Neural progenitor cell (in vitro differentiated cells): ENCODE measurements at regions not wholly inside any gene's neighbourhood (a gene's known extent, or its start where the extent isn't known, plus 50 kb on each side); places are given as distances from the start of the nearest gene placed in this dataset.

Experiments
- DNase-seq: peaks from one replicate; pipeline ENCODE4 v3.0.0-alpha.2; 2016; ENCODE audit warnings: low spot score
- H2AFZ ChIP-seq: fragments of 200-600 bp; sonication (generic); replicated peaks from 2 replicates; pipeline ENCODE4 v1.6.1; 2016; ENCODE audit warnings: antibody characterized with exemption
- H3F3A ChIP-seq: fragments of 200-600 bp; sonication (generic); 2 replicates; pipeline ENCODE4 v1.6.1; 2016; ENCODE audit warnings: antibody characterized with exemption, low read depth
- H3K27ac ChIP-seq: fragments of 200-600 bp; sonication (generic); 2 replicates; pipeline ENCODE4 v1.5.1; 2016; ENCODE audit warnings: mild to moderate bottlenecking
- H3K27me3 ChIP-seq: fragments of 200-600 bp; sonication (generic); 2 replicates; pipeline ENCODE4 v1.6.1; 2016; ENCODE audit warnings: mild to moderate bottlenecking, moderate library complexity
- H3K36me3 ChIP-seq: fragments of 200-600 bp; sonication (generic); 2 replicates; pipeline ENCODE4 v1.5.1; 2016
- H3K4me1 ChIP-seq: fragments of 200-600 bp; sonication (generic); 2 replicates; pipeline ENCODE4 v1.6.1; 2016; ENCODE audit warnings: mixed run types
- H3K4me2 ChIP-seq: fragments of 200-600 bp; sonication (generic); 2 replicates; pipeline ENCODE4 v1.6.1; 2016
- H3K4me3 ChIP-seq: fragments of 200-600 bp; sonication (generic); 2 replicates; pipeline ENCODE4 v1.5.1; 2016
- H3K79me2 ChIP-seq: fragments of 200-600 bp; sonication (generic); 2 replicates; pipeline ENCODE4 v1.6.1; 2016; ENCODE audit warnings: low read depth
- H3K9ac ChIP-seq: fragments of 200-600 bp; sonication (generic); 2 replicates; pipeline ENCODE4 v1.6.1; 2016
- H3K9me3 ChIP-seq: fragments of 200-600 bp; sonication (generic); 2 replicates; pipeline ENCODE4 v1.5.1; 2016; ENCODE audit warnings: low read depth
- H4K20me1 ChIP-seq: fragments of 200-600 bp; sonication (generic); 2 replicates; pipeline ENCODE4 v1.6.1; 2016; ENCODE audit warnings: low read depth
- H3K27ac Mint-ChIP-seq: 3 replicates; pipeline ENCODE4 v1.8.0; 2021; ENCODE audit warnings: mixed read lengths
- H3K27me3 Mint-ChIP-seq: 2 replicates; pipeline ENCODE4 v1.8.0; 2022; ENCODE audit warnings: low read depth, mild to moderate bottlenecking, inconsistent platforms, moderate library complexity, mixed read lengths; ENCODE audit not compliant: insufficient read depth
- H3K36me3 Mint-ChIP-seq: 3 replicates; pipeline ENCODE4 v1.8.0; 2021; ENCODE audit warnings: mixed read lengths
- H3K4me1 Mint-ChIP-seq: 3 replicates; pipeline ENCODE4 v1.8.0; 2021; ENCODE audit warnings: mixed read lengths
- H3K4me3 Mint-ChIP-seq: 3 replicates; pipeline ENCODE4 v1.8.0; 2021; ENCODE audit warnings: mild to moderate bottlenecking, moderate library complexity, mixed read lengths
- H3K9me3 Mint-ChIP-seq: 3 replicates; pipeline ENCODE4 v1.8.0; 2020; ENCODE audit warnings: mixed read lengths
- EZH2 ChIP-seq: fragments of 200-600 bp; sonication (generic); IDR thresholded peaks from 2 replicates; pipeline ENCODE4 v1.6.1; 2017; ENCODE audit warnings: antibody characterized with exemption, mild to moderate bottlenecking, moderate library complexity
- EZH2phosphoT487 ChIP-seq: fragments of 200-600 bp; sonication (generic); IDR thresholded peaks from 2 replicates; pipeline ENCODE4 v1.6.1; 2017; ENCODE audit warnings: antibody characterized with exemption
- TF ChIP-seq, protein P1 (sequence below): fragments of 200-600 bp; sonication (generic); IDR thresholded peaks from 2 replicates; pipeline ENCODE4 v1.5.1; 2017; ENCODE audit warnings: antibody characterized with exemption, mild to moderate bottlenecking

DNA sequence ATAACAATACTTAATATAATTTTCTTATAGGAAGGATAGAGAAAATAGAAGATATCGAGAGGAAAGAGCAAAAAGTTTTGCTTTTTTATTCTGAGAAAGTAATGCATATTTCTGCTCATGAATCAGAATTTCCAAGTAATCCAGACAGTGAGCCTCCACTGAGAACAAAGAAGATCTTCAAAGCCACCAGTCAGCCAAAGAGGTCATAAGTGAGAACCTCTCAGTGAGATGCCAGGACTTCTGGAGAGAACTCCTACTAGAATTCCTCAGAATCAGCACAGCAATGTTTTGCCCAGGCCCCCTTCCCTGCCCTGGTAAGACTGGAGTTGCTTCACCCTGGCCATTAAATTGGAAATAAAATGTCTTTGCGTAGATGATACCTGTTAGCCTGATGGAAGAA is 254.4 kb upstream of the FAT4 start:
- Mint-ChIP-seq H3K27me3 (no peaks in the 10 kb centered on the region), H3K4me3 (no peak overlapping the region), H3K9me3 (no peaks in the 10 kb centered on the region), H3K36me3 (no peaks in the 10 kb centered on the region), H3K27ac (peak overlapping the region; percentile 31), H3K4me1 (peaks cover 9% of the 10 kb centered on the region)
- Histone ChIP-seq H3K79me2 (no peaks in the 10 kb centered on the region), H3K4me3 (no peak overlapping the region), H4K20me1 (no peaks in the 10 kb centered on the region), H3K27ac (no peak overlapping the region), H3K9me3 (no peaks in the 10 kb centered on the region), H3K36me3 (no peaks in the 10 kb centered on the region), H3K9ac (no peak overlapping the region), H3K4me2 (no peak overlapping the region), H3K4me1 (peaks cover 14% of the 10 kb centered on the region), H2AFZ (no peak overlapping the region), H3F3A (no peaks in the 10 kb centered on the region), H3K27me3 (no peaks in the 10 kb centered on the region)
- DNase-seq, result no peak
- TF ChIP-seq, protein P1, sequence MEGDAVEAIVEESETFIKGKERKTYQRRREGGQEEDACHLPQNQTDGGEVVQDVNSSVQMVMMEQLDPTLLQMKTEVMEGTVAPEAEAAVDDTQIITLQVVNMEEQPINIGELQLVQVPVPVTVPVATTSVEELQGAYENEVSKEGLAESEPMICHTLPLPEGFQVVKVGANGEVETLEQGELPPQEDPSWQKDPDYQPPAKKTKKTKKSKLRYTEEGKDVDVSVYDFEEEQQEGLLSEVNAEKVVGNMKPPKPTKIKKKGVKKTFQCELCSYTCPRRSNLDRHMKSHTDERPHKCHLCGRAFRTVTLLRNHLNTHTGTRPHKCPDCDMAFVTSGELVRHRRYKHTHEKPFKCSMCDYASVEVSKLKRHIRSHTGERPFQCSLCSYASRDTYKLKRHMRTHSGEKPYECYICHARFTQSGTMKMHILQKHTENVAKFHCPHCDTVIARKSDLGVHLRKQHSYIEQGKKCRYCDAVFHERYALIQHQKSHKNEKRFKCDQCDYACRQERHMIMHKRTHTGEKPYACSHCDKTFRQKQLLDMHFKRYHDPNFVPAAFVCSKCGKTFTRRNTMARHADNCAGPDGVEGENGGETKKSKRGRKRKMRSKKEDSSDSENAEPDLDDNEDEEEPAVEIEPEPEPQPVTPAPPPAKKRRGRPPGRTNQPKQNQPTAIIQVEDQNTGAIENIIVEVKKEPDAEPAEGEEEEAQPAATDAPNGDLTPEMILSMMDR, result no peak
- no peak for TF ChIP-seq EZH2phosphoT487

DNA sequence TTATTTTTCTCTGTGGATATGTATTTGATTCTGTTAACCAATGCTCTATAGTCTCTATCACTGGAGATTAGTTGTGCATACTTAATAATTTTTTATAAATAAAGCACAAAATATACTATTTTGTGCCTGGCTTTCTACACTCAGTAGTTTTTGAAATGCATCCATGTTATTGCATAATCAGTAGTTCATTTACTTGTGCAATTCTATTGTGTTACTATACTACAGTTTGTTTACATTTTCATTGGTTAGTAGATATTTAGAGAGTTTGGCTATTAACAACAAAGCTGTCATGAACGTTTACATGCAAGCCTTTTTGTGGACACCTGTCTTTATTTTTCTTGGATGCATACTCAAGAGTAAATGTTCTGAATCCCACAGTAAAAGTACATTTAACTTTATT is 265.0 kb upstream of the FAT4 start:
- TF ChIP-seq EZH2, result no peak
- TF ChIP-seq, protein P1, result no peak
- TF ChIP-seq EZH2phosphoT487, result no peak
- no peaks in the 10 kb centered on the region for H3K9me3 Mint-ChIP-seq
- no peaks in the 10 kb centered on the region for H3K27me3 Mint-ChIP-seq
- Histone ChIP-seq H3K4me3 (no peak overlapping the region), H3K4me2 (no peak overlapping the region), H3K4me1 (no peaks in the 10 kb centered on the region), H3K36me3 (no peaks in the 10 kb centered on the region), H3K9ac (no peak overlapping the region), H4K20me1 (no peaks in the 10 kb centered on the region), H3K27me3 (no peaks in the 10 kb centered on the region), H3K9me3 (no peaks in the 10 kb centered on the region), H3F3A (no peaks in the 10 kb centered on the region), H3K27ac (no peak overlapping the region), H2AFZ (no peak overlapping the region), H3K79me2 (no peaks in the 10 kb centered on the region)
- H3K4me1 Mint-ChIP-seq, result no peaks in the 10 kb centered on the region
- H3K36me3 Mint-ChIP-seq, result no peaks in the 10 kb centered on the region
- no peak for DNase-seq
- no peak overlapping the region for H3K27ac Mint-ChIP-seq
- H3K4me3 Mint-ChIP-seq, result no peak overlapping the region

DNA sequence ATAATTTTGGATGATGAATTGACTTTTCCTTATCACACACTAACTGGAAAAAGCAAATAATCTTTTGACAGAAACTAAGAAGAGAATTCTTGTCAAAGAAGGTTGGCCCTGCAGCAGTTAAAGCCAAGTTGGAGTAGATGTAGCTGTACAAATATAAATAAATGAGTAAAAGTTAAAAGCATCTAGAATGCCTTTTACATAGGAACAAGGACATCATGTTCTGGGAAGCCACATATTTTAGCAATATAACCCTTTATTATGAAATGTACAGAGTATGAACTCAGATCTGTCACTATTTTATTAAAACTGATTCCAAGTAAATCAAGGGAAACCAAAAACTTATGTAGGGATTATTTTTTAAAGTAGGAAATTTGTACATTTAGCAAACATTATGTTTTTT is 269.4 kb upstream of the FAT4 start:
- Histone ChIP-seq H3K4me1 (no peaks in the 10 kb centered on the region), H4K20me1 (no peaks in the 10 kb centered on the region), H3K9ac (no peak overlapping the region), H3K27me3 (no peaks in the 10 kb centered on the region), H3K4me3 (no peak overlapping the region), H2AFZ (no peak overlapping the region), H3K27ac (no peak overlapping the region), H3K9me3 (no peaks in the 10 kb centered on the region), H3F3A (no peaks in the 10 kb centered on the region), H3K36me3 (no peaks in the 10 kb centered on the region), H3K4me2 (no peak overlapping the region), H3K79me2 (no peaks in the 10 kb centered on the region)
- peaks cover 8% of the 10 kb centered on the region for H3K4me1 Mint-ChIP-seq
- no peak for TF ChIP-seq EZH2phosphoT487
- TF ChIP-seq, protein P1, result no peak
- no peak for TF ChIP-seq EZH2
- no peak overlapping the region for H3K27ac Mint-ChIP-seq
- H3K9me3 Mint-ChIP-seq, result peaks cover 3% of the 10 kb centered on the region
- DNase-seq, result no peak
- H3K4me3 Mint-ChIP-seq, result no peak overlapping the region
- no peaks in the 10 kb centered on the region for H3K36me3 Mint-ChIP-seq
- no peaks in the 10 kb centered on the region for H3K27me3 Mint-ChIP-seq

DNA sequence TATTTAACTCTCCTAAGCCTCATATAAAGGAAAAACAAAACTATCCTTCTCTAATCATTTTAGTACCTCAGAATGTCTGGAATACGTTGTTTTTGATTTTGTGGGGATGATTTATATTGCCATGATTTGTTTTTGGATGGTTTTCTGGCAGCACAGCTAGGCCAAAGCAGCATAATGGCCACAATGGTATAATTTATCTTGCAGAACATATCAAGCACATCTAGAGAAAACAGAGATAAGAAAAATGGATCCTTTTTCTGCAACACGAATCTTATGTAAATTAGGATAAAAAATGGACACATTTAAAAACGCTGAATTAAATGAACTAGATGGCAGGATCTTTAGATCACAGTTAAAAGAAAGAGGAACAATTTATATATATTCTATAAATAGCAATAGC is 269.9 kb upstream of the FAT4 start:
- Mint-ChIP-seq H3K27ac (no peak overlapping the region), H3K4me1 (peaks cover 8% of the 10 kb centered on the region), H3K27me3 (no peaks in the 10 kb centered on the region), H3K9me3 (peaks cover 3% of the 10 kb centered on the region), H3K4me3 (no peak overlapping the region), H3K36me3 (no peaks in the 10 kb centered on the region)
- H3K79me2 ChIP-seq, result no peaks in the 10 kb centered on the region
- no peak overlapping the region for H3K27ac ChIP-seq
- TF ChIP-seq EZH2phosphoT487, result no peak
- TF ChIP-seq, protein P1, result no peak
- TF ChIP-seq EZH2, result no peak
- H3F3A ChIP-seq, result no peaks in the 10 kb centered on the region
- H3K9ac ChIP-seq, result no peak overlapping the region
- H3K9me3 ChIP-seq, result no peaks in the 10 kb centered on the region
- no peak overlapping the region for H2AFZ ChIP-seq
- H3K4me3 ChIP-seq, result no peak overlapping the region
- H3K36me3 ChIP-seq, result no peaks in the 10 kb centered on the region
- H3K4me1 ChIP-seq, result no peaks in the 10 kb centered on the region
- no peak for DNase-seq
- no peak overlapping the region for H3K4me2 ChIP-seq
- no peaks in the 10 kb centered on the region for H3K27me3 ChIP-seq
- H4K20me1 ChIP-seq, result no peaks in the 10 kb centered on the region
